DMS79 treated with DMSO at 0.1 percent for 48 hours (cell line): ENCODE measurements at regions not wholly inside any gene's neighbourhood (a gene's known extent, or its start where the extent isn't known, plus 50 kb on each side); places are given as distances from the start of the nearest gene placed in this dataset.
"Not testable (repeated sequence)": the region's sequence is repeated elsewhere in the genome, so short reads cannot be mapped to it uniquely, and the experiment has no call there.

Experiments used
- DNase-seq: peaks from one replicate; lab custom pipeline; 2025; lab: John Stamatoyannopoulos, UW

GRCh38 chr15:57881361-57881760 lies 174.8 kb downstream of the POLR2M start:
- DNase-seq: no peak

GRCh38 chr15:57881972-57882371 lies 175.5 kb downstream of the POLR2M start:
- no peak for DNase-seq

- no peak for DNase-seq
Observed at GRCh38 chr15:57883701-57884100, 177.2 kb downstream of the POLR2M start.

- no peak for DNase-seq
Observed at GRCh38 chr15:57884936-57885335, 178.4 kb downstream of the POLR2M start.

GRCh38 chr15:57885435-57885834 lies 178.9 kb downstream of the POLR2M start:
- no peak for DNase-seq

GRCh38 chr15:57887825-57888224 lies 177.7 kb downstream of the ALDH1A2 start:
- DNase-seq: no peak

- DNase-seq: no peak
Observed at GRCh38 chr15:57890351-57890750, 175.2 kb downstream of the ALDH1A2 start.

GRCh38 chr15:57890878-57891277 lies 174.6 kb downstream of the ALDH1A2 start:
- DNase-seq: no peak

GRCh38 chr15:57892181-57892580 lies 173.3 kb downstream of the ALDH1A2 start:
- DNase-seq: no peak

GRCh38 chr15:57893040-57893439 lies 172.5 kb downstream of the ALDH1A2 start:
- DNase-seq: no peak

GRCh38 chr15:57895291-57895690 lies 170.2 kb downstream of the ALDH1A2 start:
- no peak for DNase-seq

- DNase-seq: no peak
Observed at GRCh38 chr15:57896114-57896513, 169.4 kb downstream of the ALDH1A2 start.

- not testable (repeated sequence) for DNase-seq
Observed at GRCh38 chr15:57896899-57897298, 168.6 kb downstream of the ALDH1A2 start.

- DNase-seq: no peak
Observed at GRCh38 chr15:57897870-57898269, 167.6 kb downstream of the ALDH1A2 start.

GRCh38 chr15:57902155-57902554 lies 163.4 kb downstream of the ALDH1A2 start:
- no peak for DNase-seq
